Posterior vena cava (tissue), 2 donors: ENCODE measurements at regions not wholly inside any gene's neighbourhood (a gene's known extent, or its start where the extent isn't known, plus 50 kb on each side); places are given as distances from the start of the nearest gene placed in this dataset.
"Not testable (repeated sequence)": the region's sequence is repeated elsewhere in the genome, so short reads cannot be mapped to it uniquely, and the experiment has no call there.

ENCODE experiments used
- DNase-seq: peaks from one replicate; pipeline ENCODE4 v3.0.0-alpha.2; 2020; ENCODE audit warnings: low spot score
- intact Hi-C, 2 donors: fragments of 100-400 bp; cut with DNase I; formaldehyde crosslinking; loops; one replicate each; pipeline versions ENCODE4 v1.14.1 to v1.14.2; 2022 to 2023
- donor health status: DM: yes; HTN: yes; CAD: no.
- donor health status: DM: yes; HTN: yes; CAD: no.

- intact Hi-C loops, result no loop called here
- no peak for DNase-seq
These were observed 484.9 kb downstream of the SETD4 start for GRCh38 chr21:35575280-35575915.

- intact Hi-C loops, result no loop called here
- DNase-seq, result no peak
These were observed 486.6 kb downstream of the SETD4 start for GRCh38 chr21:35573472-35574374.

- DNase-seq, result no peak
- intact Hi-C loops, result no loop called here
These were observed 488.4 kb downstream of the SETD4 start for GRCh38 chr21:35571910-35572309.

- DNase-seq, result no peak
- intact Hi-C loops, result no loop called here
These were observed 491.7 kb downstream of the SETD4 start for GRCh38 chr21:35568643-35569042.

- DNase-seq, result no peak
- intact Hi-C loops, result no loop called here
These were observed 493.5 kb downstream of the SETD4 start for GRCh38 chr21:35566874-35567273.

GRCh38 chr21:35565204-35565611 is 495.1 kb downstream of the SETD4 start:
- intact Hi-C loops, result no loop called here
- DNase-seq, result peak; percentile 86

GRCh38 chr21:35563885-35564451 is 496.4 kb downstream of the SETD4 start:
- intact Hi-C loops, result no loop called here

GRCh38 chr21:35562876-35563275 is 497.4 kb downstream of the SETD4 start:
- no peak for DNase-seq
- intact Hi-C loops, result no loop called here

More at GRCh38 chr21:35563885-35564451, 496.4 kb downstream of the SETD4 start:
- peak; percentile 92 for DNase-seq

GRCh38 chr21:35561116-35561515 is 499.2 kb downstream of the SETD4 start:
- no peak for DNase-seq
- intact Hi-C loops, result no loop called here

- no peak for DNase-seq
- intact Hi-C loops, result no loop called here
These were observed 500.5 kb downstream of the SETD4 start for GRCh38 chr21:35559829-35560225.

- intact Hi-C loops, result no loop called here
- DNase-seq, result no peak
These were observed 501.0 kb downstream of the SETD4 start for GRCh38 chr21:35559128-35559828.

- intact Hi-C loops, result no loop called here
- DNase-seq, result no peak
These were observed 503.8 kb downstream of the SETD4 start for GRCh38 chr21:35556536-35556935.

GRCh38 chr21:35552483-35552882 is 503.4 kb upstream of the RUNX1 start:
- intact Hi-C loops, result not testable (repeated sequence)

GRCh38 chr21:35548904-35549615 is 500.0 kb upstream of the RUNX1 start:
- no peak for DNase-seq
- intact Hi-C loops, result no loop called here

More at GRCh38 chr21:35552483-35552882, 503.4 kb upstream of the RUNX1 start:
- DNase-seq, result not testable (repeated sequence)

GRCh38 chr21:35547946-35548774 is 499.1 kb upstream of the RUNX1 start:
- intact Hi-C loops, result no loop called here

GRCh38 chr21:35543746-35544145 is 494.6 kb upstream of the RUNX1 start:
- no peak for DNase-seq
- intact Hi-C loops, result no loop called here

More at GRCh38 chr21:35547946-35548774, 499.1 kb upstream of the RUNX1 start:
- DNase-seq, result peak; percentile 80

GRCh38 chr21:35540950-35541638 is 492.0 kb upstream of the RUNX1 start:
- DNase-seq, result no peak
- intact Hi-C loops, result no loop called here

GRCh38 chr21:35538386-35538785 is 489.3 kb upstream of the RUNX1 start:
- intact Hi-C loops, result no loop called here
- DNase-seq, result no peak
